ENCODE measurements at regions not wholly inside any gene's neighbourhood (a gene's known extent, or its start where the extent isn't known, plus 50 kb on each side); places are given as distances from the start of the nearest gene placed in this dataset.
A peak's percentile ranks its signal among the peaks of the same experiment; 100 is the strongest.

- Mint-ChIP-seq H3K4me3 (no peak overlapping the region), H3K9me3 (no peaks in the 10 kb centered on the region; a peak in 1 of 5 replicates), H3K36me3 (ENCODE audit: insufficient read depth in 1 of 3, low read depth in 3 of 3) (peaks cover 25 to 74% (median 67%) of the 10 kb centered on the region in 3 experiments; a peak in 6 of 7 replicates), H3K27ac (0 out of 7 replicates have a peak overlapping the region, but pooled peaks of 1 of the 3 experiments have one; percentile 55), H3K27me3 (ENCODE audit: low read depth) (no peaks in the 10 kb centered on the region; the same call in 1 of the 2 replicates), H3K4me1 (peaks cover 11 to 36% of the 10 kb centered on the region in 2 experiments)
- no CpG with 5 or more reads among the region's 15 CpGs for WGBS (ENCODE audit: extremely low coverage, insufficient read length, low lambda C conversion rate)
- Histone ChIP-seq H2BK20ac (ENCODE audit: low read depth, low read length, poor library complexity, severe bottlenecking) (no peak overlapping the region), H3K27me3 (ENCODE audit: insufficient read depth, low read length) (no peaks in the 10 kb centered on the region), H3K27ac (ENCODE audit: insufficient read length, low read depth, low read length) (no peak overlapping the region), H3K79me2 (ENCODE audit: insufficient read depth, low read length) (no peaks in the 10 kb centered on the region), H3K79me1 (ENCODE audit: insufficient read depth, low read depth, low read length, poor library complexity, severe bottlenecking) (no peaks in the 10 kb centered on the region), H3T11ph (ENCODE audit: low read length) (no peak overlapping the region), H3K14ac (ENCODE audit: insufficient read depth, low read length) (no peak overlapping the region), H2BK5ac (ENCODE audit: insufficient read length, low read length) (no peak overlapping the region), H2BK15ac (ENCODE audit: low read depth, low read length) (no peak overlapping the region), H3K18ac (ENCODE audit: insufficient read length, low read depth, low read length) (no peak overlapping the region), H2BK12ac (ENCODE audit: insufficient read length, low read depth, low read length) (no peak overlapping the region), H2AK5ac (ENCODE audit: insufficient read length, low read length) (no peak overlapping the region), H3K23me2 (ENCODE audit: insufficient read length, low read depth, low read length, poor library complexity, severe bottlenecking) (no peaks in the 10 kb centered on the region), H3K4ac (ENCODE audit: low read depth, low read length) (no peak overlapping the region), H3K9me3 (ENCODE audit: control insufficient read depth, low read depth, low read length) (no peaks in the 10 kb centered on the region), H4K91ac (ENCODE audit: insufficient read length, low read depth, low read length) (no peak overlapping the region), H4K8ac (replicated peaks; ENCODE audit: insufficient read length, low read depth, low read length) (no peak overlapping the region), H3K4me1 (ENCODE audit: insufficient read depth, low read length) (no peaks in the 10 kb centered on the region), H2BK120ac (ENCODE audit: low read depth, low read length, poor library complexity, severe bottlenecking) (no peak overlapping the region), H3K56ac (ENCODE audit: insufficient read length, low read depth, low read length) (no peak overlapping the region), H3K4me2 (ENCODE audit: insufficient read depth, insufficient read length, low read length) (no peak overlapping the region), H4K20me1 (ENCODE audit: control insufficient read depth, insufficient read depth, insufficient read length) (no peaks in the 10 kb centered on the region), H3K9ac (ENCODE audit: extremely low read depth, insufficient read length, low read length) (no peak overlapping the region), H4K5ac (ENCODE audit: insufficient read length, low read depth, low read length) (no peak overlapping the region), H2AFZ (ENCODE audit: low read length) (no peak overlapping the region), H3K23ac (ENCODE audit: insufficient read length, low read depth, low read length) (no peak overlapping the region)
- peak; percentile 38 for TF ChIP-seq CTCF (conservative IDR thresholded peaks at IDR 0.05)
- no peak for DNase-seq
Observed at GRCh38 chr12:124398578-124399227, 103.8 kb downstream of the RFLNA start.

Measured in H9 (cell line).